ENCODE measurements at regions not wholly inside any gene's neighbourhood (a gene's known extent, or its start where the extent isn't known, plus 50 kb on each side); places are given as distances from the start of the nearest gene placed in this dataset.

DNA sequence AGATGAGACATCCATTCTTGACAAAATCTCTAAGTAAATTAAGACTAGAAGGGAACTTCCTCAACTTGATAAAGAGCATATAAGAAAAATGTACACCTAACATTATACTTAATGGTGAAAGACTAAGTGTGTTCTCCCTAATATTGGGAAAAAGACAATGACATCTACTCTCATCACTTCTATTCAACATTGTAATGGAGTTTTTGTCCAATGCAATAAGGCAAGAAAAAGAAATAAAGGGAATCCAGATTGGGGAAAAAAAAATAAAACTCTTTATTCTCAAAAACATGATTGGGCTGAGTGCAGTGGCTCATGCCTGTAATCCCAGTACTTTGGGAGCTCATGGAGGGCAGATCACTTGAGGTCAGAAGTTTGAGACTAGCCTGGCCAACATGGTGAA, 131.1 kb upstream of the JUN start:
- no peak for FAIRE-seq

GRCh38 chr1:58917436-58917835, 133.6 kb upstream of the JUN start:
- FAIRE-seq: no peak

DNA sequence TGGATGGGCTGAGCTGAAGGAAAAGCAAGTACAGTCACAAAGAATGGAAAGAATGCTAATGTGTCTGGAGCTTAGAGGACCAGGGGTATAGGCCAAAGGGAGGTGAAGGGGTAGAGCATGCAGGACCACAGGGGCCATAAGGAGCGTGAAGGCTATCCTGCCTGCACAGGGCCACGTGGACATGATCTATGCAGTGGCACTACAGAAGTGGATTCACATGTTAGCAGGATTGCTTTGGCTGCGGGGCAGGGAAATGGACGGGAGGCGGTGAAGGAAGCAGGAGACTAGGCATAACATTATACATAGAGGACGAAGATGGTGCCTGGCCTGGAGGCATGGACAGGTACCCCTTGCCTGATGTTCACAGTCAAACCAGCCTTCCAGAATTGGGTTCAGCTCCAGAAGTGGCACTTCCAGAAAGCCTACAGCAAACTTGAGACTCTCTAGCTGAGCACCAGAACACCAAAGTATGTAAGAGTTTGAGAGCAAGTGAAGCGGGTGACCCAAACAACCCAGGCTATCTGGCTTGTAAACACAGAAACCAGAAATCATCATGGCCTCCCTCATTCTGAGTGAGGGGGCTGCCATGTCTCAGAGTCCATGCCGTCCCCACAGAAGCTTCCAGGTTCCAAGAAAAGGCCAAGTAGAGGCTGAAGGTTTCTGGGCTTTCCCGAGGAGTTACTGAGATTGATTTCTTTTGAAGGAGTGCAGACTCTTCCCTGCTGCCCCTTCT, 135.5 kb upstream of the JUN start:
- no peak for FAIRE-seq

GRCh38 chr1:58919959-58920321, 136.1 kb upstream of the JUN start:
- FAIRE-seq: no peak

DNA sequence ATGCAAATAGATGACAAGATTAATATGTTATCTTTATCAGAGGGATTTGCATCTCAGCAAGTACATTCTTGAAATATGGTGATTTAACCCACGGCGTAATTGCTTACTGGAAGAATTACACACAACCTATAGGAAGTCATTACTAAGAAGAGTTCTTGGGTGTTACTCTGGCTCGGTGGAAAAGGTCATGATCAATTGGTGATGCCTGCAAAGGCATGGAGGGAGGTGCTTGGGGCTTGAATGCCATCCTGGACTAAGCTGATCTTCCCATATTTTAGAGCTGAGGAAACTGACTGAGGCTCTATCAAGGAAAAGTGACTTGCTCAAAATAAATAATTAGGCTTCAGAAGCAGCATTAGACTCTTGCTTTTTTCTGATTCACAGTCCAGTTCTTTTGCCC, 137.5 kb upstream of the JUN start:
- no peak for FAIRE-seq

DNA sequence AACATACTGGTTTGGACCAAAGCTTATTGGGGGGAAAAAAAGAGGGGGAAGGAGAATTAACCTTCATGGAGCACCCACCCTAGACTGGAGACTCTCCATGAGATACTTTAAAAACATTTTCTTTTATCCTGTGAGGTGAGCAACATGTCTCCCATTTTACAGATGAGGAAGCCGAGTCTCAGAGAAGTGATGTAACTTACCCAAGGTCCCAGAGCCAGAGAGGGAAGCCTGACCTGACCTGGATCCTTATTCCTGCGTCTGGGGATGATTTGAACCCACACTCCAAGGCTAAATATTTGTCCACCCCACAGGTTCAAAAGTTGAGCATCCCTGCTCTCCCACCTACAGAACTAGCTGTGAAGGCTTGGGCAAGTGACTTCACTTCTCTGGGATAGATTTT, 137.9 kb upstream of the JUN start:
- no peak for FAIRE-seq

GRCh38 chr1:58922302-58923089, 138.6 kb upstream of the JUN start:
- FAIRE-seq: no peak

GRCh38 chr1:58923090-58923470, 139.2 kb upstream of the JUN start:
- FAIRE-seq: no peak

- FAIRE-seq: no peak
Observed at GRCh38 chr1:58924016-58924565, 140.2 kb upstream of the JUN start.

- no peak for FAIRE-seq
Observed at GRCh38 chr1:58924821-58925220, 141.0 kb upstream of the JUN start.

DNA sequence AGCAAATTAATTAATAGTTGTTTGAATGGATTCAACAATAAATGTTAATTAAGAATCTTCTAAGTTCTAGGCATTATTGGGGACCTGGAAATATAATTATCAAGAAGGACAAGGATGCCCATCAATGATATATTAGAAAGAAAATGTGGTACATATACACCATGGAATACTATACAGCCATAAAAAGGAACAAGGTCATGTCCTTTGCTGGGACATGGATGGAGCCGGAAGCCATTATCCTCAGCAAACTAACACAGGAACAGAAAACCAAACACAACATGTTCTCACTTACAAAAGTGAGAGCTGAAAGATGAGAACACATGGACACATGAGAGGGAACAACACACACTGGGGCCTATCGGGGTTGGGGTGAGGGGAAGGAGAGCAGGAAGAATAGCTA, 141.4 kb upstream of the JUN start:
- no peak for FAIRE-seq

- no peak for FAIRE-seq
Observed at GRCh38 chr1:58926152-58926551, 142.3 kb upstream of the JUN start.

GRCh38 chr1:58927041-58927721, 143.3 kb upstream of the JUN start:
- FAIRE-seq: no peak

- FAIRE-seq: no peak
Observed at GRCh38 chr1:58927722-58928085, 143.9 kb upstream of the JUN start.

DNA sequence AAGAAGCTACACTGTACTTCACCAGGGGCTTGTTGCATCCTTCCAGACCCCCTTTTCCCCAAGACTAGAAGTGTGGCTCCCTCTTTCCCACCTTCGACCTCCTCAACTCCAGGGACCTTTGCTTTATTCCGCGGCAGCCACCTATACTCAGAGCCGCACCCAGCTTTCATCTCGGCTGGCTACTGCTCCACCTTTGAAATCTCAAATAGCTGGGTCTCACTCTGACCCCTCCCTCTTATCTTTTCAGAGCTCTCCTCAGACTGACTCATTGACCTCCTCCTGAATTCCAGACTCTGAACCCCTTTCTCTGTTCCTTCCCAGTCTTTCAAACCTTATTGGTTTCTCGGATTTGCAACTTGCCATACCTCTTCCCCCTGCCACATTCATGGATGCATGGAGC, 144.7 kb upstream of the JUN start:
- no peak for FAIRE-seq

GRCh38 chr1:58929671-58930325, 146.0 kb upstream of the JUN start:
- FAIRE-seq: no peak

DNA sequence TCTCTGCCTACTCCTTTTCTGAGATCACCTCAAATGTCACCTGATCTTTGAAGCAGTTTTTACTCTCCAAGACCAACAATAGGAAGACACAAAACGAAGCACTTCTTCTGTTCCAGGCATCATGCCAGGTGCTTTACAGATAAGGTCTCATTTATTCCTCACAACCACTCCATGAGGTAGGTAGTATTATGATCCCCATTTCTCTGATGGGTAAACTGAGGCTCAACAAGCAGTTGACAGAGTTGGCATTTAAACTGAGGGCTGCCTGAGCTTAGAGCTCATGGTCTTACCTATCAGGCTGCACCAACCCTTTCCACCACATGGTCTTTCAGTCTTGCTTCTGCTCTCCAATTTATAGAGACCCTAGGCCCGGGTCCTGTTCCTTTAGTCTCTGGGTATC, 147.2 kb upstream of the JUN start:
- FAIRE-seq: no peak

DNA sequence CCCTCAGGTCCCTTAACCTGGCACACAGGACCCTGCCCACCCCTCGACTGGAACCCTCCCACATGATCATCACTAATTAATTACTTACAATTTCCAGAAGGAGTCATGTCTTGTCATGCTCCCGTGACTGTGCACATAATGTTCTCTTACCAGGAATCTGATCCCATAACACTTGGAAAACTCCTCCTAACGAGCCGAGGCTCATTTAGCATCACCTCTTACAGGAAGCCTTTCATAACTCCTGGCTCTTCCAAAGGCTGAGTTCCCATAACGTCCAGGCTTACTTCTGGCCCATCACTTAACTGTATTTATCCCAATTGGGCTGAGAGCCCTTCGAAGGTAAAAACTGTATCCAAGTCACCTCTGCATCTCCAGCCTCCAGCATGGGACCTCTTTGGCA, 147.9 kb upstream of the JUN start:
- FAIRE-seq: no peak

DNA sequence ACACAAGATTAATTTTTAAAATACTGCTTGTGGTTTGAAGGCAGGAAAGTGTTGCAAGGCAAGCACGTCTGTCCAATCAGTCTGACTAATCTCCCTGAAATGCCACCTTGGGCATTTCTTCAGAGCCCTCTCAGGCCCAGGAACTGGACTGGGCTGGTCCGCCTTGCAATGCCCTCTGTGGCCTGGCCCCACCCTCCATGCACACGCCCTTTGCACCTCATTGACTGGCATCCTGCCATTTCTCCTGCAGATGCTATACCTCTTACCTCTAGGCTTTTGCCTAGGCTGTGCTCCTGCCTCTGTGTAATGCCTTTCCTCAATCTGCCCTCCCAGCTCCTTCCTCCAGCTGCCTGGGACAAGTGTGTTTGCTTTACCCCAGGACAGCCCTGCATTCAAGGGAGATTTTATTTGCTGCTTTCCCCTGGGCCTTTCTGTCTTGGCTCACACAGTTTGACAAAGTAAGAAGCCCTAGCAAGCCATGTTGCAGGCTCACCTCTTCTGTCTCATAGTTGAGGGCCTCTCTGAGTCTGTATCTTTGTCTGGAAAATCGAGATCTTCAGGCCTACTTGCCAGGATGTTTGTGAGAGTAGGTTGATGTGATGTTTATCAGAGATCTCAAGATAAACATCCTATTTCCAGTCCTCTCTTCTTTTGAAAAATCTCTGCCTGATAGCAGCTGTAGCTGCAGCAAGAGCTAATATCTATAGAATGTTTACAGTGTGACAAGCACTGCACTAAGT, 149.2 kb upstream of the JUN start:
- FAIRE-seq: no peak

- no peak for FAIRE-seq
Observed at GRCh38 chr1:58933599-58933926, 149.7 kb upstream of the JUN start.

DNA sequence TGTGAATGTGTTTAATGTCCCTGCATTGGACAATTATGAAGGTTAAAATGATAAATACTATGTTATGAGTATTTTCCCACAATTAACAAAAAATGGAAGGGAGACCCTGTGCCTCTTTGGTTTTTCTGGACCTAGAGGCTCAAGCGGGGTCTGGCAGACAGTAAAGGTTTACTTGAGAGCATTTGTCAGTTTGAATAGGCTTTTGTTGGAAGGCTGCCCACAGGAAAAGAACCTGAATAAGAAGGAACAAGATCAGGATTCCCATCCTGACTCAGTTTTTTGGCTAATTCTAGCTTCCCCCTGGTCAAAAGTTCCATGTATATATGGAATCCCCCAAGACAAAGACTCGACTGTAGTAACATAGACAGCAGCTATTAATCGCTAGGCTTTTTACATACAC, 150.9 kb upstream of the JUN start:
- FAIRE-seq: no peak

DNA sequence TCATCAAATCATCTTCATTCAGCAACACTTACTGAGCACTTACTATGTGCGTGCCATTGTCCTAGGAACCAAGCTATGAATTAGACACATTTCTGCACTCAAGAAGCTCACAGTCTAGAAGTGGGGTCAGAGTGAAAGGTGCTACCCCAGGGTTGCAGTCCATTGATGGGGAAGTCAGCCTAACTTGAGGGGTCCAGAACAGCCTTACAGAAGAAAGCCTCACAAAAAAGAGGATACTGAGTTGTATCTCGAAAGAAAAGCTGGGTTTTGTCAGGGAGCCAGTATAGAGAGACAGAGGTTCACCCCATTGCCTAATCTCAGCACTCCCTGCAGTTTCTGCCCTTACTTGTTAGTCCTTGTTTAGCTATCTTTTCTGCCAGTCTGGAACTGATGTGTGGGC, 153.1 kb upstream of the JUN start:
- no peak for FAIRE-seq

GRCh38 chr1:58939146-58939545, 155.3 kb upstream of the JUN start:
- FAIRE-seq: no peak

Data from endometrium (tissue), 2 donors.